ENCODE measurements at regions not wholly inside any gene's neighbourhood (a gene's known extent, or its start where the extent isn't known, plus 50 kb on each side); places are given as distances from the start of the nearest gene placed in this dataset.

GRCh38 chr9:86721226-86721781, 226.0 kb downstream of the GAS1 start:
- intact Hi-C loops (cut with micrococcal nuclease; ENCODE audit: unreplicated experiment) (no loop called here), in situ Hi-C loops (cut with HindIII; ENCODE audit: extremely low pct_ligation_motif_present, low pct_unique_long_range_greater_than_20kb) (no loop called here)
- Histone ChIP-seq H2AFZ (ENCODE audit: low read length) (no peak overlapping the region), H3K36me3 (replicated peaks in 1 of 2; ENCODE audit: control insufficient read depth in 1 of 2, insufficient read depth in 2 of 2, low read length in 2 of 2) (no peaks in the 10 kb centered on the region), H4K20me1 (ENCODE audit: insufficient read depth, low read length) (no peaks in the 10 kb centered on the region), H3K27me3 (ENCODE audit: control insufficient read depth in 1 of 2, insufficient read depth in 2 of 2, low read length in 2 of 2) (no peaks in the 10 kb centered on the region; a peak in 1 of 5 replicates), H3K9ac (ENCODE audit: insufficient read depth, low read depth, low read length) (no peak overlapping the region), H3K4me2 (ENCODE audit: low read depth, low read length) (no peak overlapping the region), H3K4me3 (replicated peaks in 1 of 3; ENCODE audit: insufficient read depth in 1 of 3, low read depth in 2 of 3, low read length in 3 of 3) (no peak overlapping the region), H3K79me2 (ENCODE audit: insufficient read depth, low read length) (no peaks in the 10 kb centered on the region), H3K4me1 (ENCODE audit: insufficient read depth, low read length) (no peaks in the 10 kb centered on the region), H3K9me3 (ENCODE audit: low read length) (no peaks in the 10 kb centered on the region), H3K27ac (ENCODE audit: extremely low read length, insufficient read depth, low read length) (no peak overlapping the region)
- BruUV-seq (replicated peaks) = no TSS peak
- DNase-seq (ENCODE audit: low spot score) (no peak), ATAC-seq (no peak), FAIRE-seq (no peak)
- TF ChIP-seq PATZ1 (CRISPR knock-in tag; IDR thresholded peaks at IDR 0.05) = no peak
- POLR2A ChIA-PET = no interaction called here
- CTCF ChIA-PET (ENCODE audit: low intra/inter-chr PET ratio, low total read pairs) = no interaction called here
- WGBS (ENCODE audit: low lambda C conversion rate) = 5% methylated on average over 3 of the region's 5 CpGs

GRCh38 chr9:86720639-86721225, 226.6 kb downstream of the GAS1 start:
- no TSS peak for BruUV-seq (replicated peaks)
- Histone ChIP-seq H4K20me1 (ENCODE audit: insufficient read depth, low read length) (no peaks in the 10 kb centered on the region), H3K27ac (ENCODE audit: extremely low read length, insufficient read depth, low read length) (no peak overlapping the region), H3K4me1 (ENCODE audit: insufficient read depth, low read length) (no peaks in the 10 kb centered on the region), H3K4me3 (replicated peaks in 1 of 3; ENCODE audit: insufficient read depth in 1 of 3, low read depth in 2 of 3, low read length in 3 of 3) (no peak overlapping the region), H3K36me3 (replicated peaks in 1 of 2; ENCODE audit: control insufficient read depth in 1 of 2, insufficient read depth in 2 of 2, low read length in 2 of 2) (no peaks in the 10 kb centered on the region), H3K4me2 (ENCODE audit: low read depth, low read length) (no peak overlapping the region), H3K27me3 (ENCODE audit: control insufficient read depth in 1 of 2, insufficient read depth in 2 of 2, low read length in 2 of 2) (no peaks in the 10 kb centered on the region; a peak in 1 of 5 replicates), H2AFZ (ENCODE audit: low read length) (no peak overlapping the region), H3K79me2 (ENCODE audit: insufficient read depth, low read length) (no peaks in the 10 kb centered on the region), H3K9ac (ENCODE audit: insufficient read depth, low read depth, low read length) (no peak overlapping the region), H3K9me3 (ENCODE audit: low read length) (no peaks in the 10 kb centered on the region)
- FAIRE-seq (no peak), DNase-seq (ENCODE audit: low spot score) (no peak), ATAC-seq (no peak)
- ChIA-PET POLR2A (no interaction called here), CTCF (ENCODE audit: low intra/inter-chr PET ratio, low total read pairs) (no interaction called here)
- WGBS (ENCODE audit: low lambda C conversion rate) = 23% methylated on average over 9 of the region's 9 CpGs
- intact Hi-C loops (cut with micrococcal nuclease; ENCODE audit: unreplicated experiment) (no loop called here), in situ Hi-C loops (cut with HindIII; ENCODE audit: extremely low pct_ligation_motif_present, low pct_unique_long_range_greater_than_20kb) (no loop called here)
- TF ChIP-seq ZNF431 (CRISPR knock-in tag; IDR thresholded peaks at IDR 0.05; ENCODE audit: borderline replicate concordance, low read depth) (no peak), ZBED4 (CRISPR knock-in tag; IDR thresholded peaks at IDR 0.05; ENCODE audit: borderline replicate concordance) (no peak), ZNF781 (CRISPR knock-in tag; IDR thresholded peaks at IDR 0.05; ENCODE audit: borderline replicate concordance, not compliant biosample characterization) (no peak), PLRG1 (conservative IDR thresholded peaks at IDR 0.05) (no peak), ZNF773 (CRISPR knock-in tag; IDR thresholded peaks at IDR 0.05; ENCODE audit: borderline replicate concordance) (no peak), HMG20B (CRISPR knock-in tag; conservative IDR thresholded peaks at IDR 0.05) (no peak), CHD4 (IDR thresholded peaks at IDR 0.05; ENCODE audit: borderline replicate concordance, low read length) (no peak), ZNF878 (CRISPR knock-in tag; IDR thresholded peaks at IDR 0.05) (no peak), KAT2B (IDR thresholded peaks at IDR 0.05; ENCODE audit: borderline replicate concordance, low read depth, low read length) (no peak), ZKSCAN1 (IDR thresholded peaks at IDR 0.05; ENCODE audit: low read length) (no peak), SAFB2 (CRISPR knock-in tag; IDR thresholded peaks at IDR 0.05; ENCODE audit: borderline replicate concordance, low read depth) (no peak), GABPA (IDR thresholded peaks at IDR 0.05; ENCODE audit: low read depth, low read length) (no peak), GABPA (CRISPR knock-in tag; IDR thresholded peaks at IDR 0.05; ENCODE audit: low read depth) (no peak)

All from HepG2 (cell line).